Smooth muscle cell (in vitro differentiated cells): ENCODE measurements at regions not wholly inside any gene's neighbourhood (a gene's known extent, or its start where the extent isn't known, plus 50 kb on each side); places are given as distances from the start of the nearest gene placed in this dataset.

ENCODE experiments used
- DNase-seq: peaks from one replicate; lab custom pipeline; 2025; ENCODE audit not compliant: unreplicated experiment; lab: John Stamatoyannopoulos, UW
- H2AFZ ChIP-seq: fragments of 200-600 bp; sonication (generic); 2 replicates; pipeline ENCODE4 v1.6.0; 2016; ENCODE audit warnings: antibody characterized with exemption, low read depth, mild to moderate bottlenecking
- H3F3A ChIP-seq: fragments of 200-600 bp; sonication (generic); 2 replicates; pipeline ENCODE4 v1.6.0; 2017; ENCODE audit warnings: antibody characterized with exemption, low read depth
- H3K27ac ChIP-seq: fragments of 200-600 bp; sonication (generic); 2 replicates; pipeline ENCODE4 v1.5.1; 2016; ENCODE audit warnings: low read depth, mild to moderate bottlenecking
- H3K27me3 ChIP-seq: fragments of 200-600 bp; sonication (generic); 2 replicates; pipeline ENCODE4 v1.6.1; 2016; ENCODE audit warnings: low read depth, mild to moderate bottlenecking
- H3K36me3 ChIP-seq: fragments of 200-600 bp; sonication (generic); 2 replicates; pipeline ENCODE4 v1.5.1; 2016; ENCODE audit warnings: low read depth
- H3K4me1 ChIP-seq: fragments of 200-600 bp; sonication (generic); 2 replicates; pipeline ENCODE4 v1.5.1; 2016; ENCODE audit warnings: low read depth
- H3K4me2 ChIP-seq: fragments of 200-600 bp; sonication (generic); 2 replicates; pipeline ENCODE4 v1.6.0; 2016; ENCODE audit warnings: mild to moderate bottlenecking
- H3K4me3 ChIP-seq: fragments of 200-600 bp; sonication (generic); 2 replicates; pipeline ENCODE4 v1.5.1; 2016; ENCODE audit warnings: mild to moderate bottlenecking
- H3K79me2 ChIP-seq: fragments of 200-600 bp; sonication (generic); 2 replicates; pipeline ENCODE4 v1.6.0; 2016; ENCODE audit warnings: low read depth, mild to moderate bottlenecking
- H3K9ac ChIP-seq: fragments of 200-600 bp; sonication (generic); 2 replicates; pipeline ENCODE4 v1.6.0; 2016; ENCODE audit warnings: low read depth
- H3K9me3 ChIP-seq: fragments of 200-600 bp; sonication (generic); replicated peaks from 2 replicates; pipeline ENCODE4 v1.5.1; 2016; ENCODE audit warnings: low read depth
- H4K20me1 ChIP-seq: fragments of 200-600 bp; sonication (generic); 2 replicates; pipeline ENCODE4 v1.6.0; 2016; ENCODE audit warnings: low read depth
- WGBS: methylation state at CpG from one replicate; pipeline ENCODE4 v1.1.7; 2016; ENCODE audit warnings: low lambda C conversion rate; 5-methylcytosine and 5-hydroxymethylcytosine counted together
- TF ChIP-seq, protein P1 (sequence below): fragments of 200-600 bp; sonication (generic); IDR thresholded peaks from 2 replicates; pipeline ENCODE4 v1.5.1; 2017; ENCODE audit warnings: borderline replicate concordance, mild to moderate bottlenecking, antibody characterized with exemption; ENCODE audit not compliant: insufficient read depth, poor library complexity, severe bottlenecking

DNA sequence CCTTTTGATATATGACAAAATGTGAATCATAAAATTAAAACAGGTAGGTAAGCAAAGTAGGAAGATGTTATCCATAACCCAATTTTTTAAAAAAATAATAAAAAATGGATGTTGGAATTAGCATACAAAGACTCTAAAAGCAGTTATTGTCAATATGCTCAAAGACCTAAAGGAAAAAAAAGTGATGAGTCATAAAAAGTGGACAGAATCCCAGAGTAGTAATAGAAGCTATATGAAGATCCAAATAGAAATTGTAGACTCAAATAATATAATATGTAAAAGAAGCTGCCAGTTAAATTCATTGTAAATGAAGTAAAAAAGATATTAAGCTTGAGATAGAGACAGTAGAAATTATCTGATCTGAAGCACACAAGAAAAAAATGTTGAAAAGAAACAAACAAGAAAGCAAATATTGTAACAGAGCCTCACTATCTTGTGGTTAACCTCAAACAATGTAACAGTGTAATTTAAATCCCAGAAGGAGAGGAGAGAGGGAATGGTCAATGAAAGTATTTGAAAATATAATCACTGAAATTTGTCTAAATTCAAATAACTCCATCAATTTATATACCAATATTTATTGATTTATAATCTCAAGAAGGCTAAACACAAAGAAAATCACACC lies 773.4 kb upstream of the RAG2 start:
- H3K9ac ChIP-seq = no peak overlapping the region
- no peaks in the 10 kb centered on the region for H3K4me1 ChIP-seq
- H3K27me3 ChIP-seq = no peaks in the 10 kb centered on the region
- no peaks in the 10 kb centered on the region for H4K20me1 ChIP-seq
- no peak for DNase-seq
- no peaks in the 10 kb centered on the region for H3K36me3 ChIP-seq
- H3F3A ChIP-seq = no peaks in the 10 kb centered on the region
- H3K27ac ChIP-seq = peak overlapping the region; percentile 23
- no peaks in the 10 kb centered on the region for H3K79me2 ChIP-seq
- TF ChIP-seq, protein P1, sequence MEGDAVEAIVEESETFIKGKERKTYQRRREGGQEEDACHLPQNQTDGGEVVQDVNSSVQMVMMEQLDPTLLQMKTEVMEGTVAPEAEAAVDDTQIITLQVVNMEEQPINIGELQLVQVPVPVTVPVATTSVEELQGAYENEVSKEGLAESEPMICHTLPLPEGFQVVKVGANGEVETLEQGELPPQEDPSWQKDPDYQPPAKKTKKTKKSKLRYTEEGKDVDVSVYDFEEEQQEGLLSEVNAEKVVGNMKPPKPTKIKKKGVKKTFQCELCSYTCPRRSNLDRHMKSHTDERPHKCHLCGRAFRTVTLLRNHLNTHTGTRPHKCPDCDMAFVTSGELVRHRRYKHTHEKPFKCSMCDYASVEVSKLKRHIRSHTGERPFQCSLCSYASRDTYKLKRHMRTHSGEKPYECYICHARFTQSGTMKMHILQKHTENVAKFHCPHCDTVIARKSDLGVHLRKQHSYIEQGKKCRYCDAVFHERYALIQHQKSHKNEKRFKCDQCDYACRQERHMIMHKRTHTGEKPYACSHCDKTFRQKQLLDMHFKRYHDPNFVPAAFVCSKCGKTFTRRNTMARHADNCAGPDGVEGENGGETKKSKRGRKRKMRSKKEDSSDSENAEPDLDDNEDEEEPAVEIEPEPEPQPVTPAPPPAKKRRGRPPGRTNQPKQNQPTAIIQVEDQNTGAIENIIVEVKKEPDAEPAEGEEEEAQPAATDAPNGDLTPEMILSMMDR = no peak
- H3K9me3 ChIP-seq = no peaks in the 10 kb centered on the region
- H3K4me2 ChIP-seq = peak overlapping the region; percentile 6
- H2AFZ ChIP-seq = no peak overlapping the region
- no peak overlapping the region for H3K4me3 ChIP-seq

DNA sequence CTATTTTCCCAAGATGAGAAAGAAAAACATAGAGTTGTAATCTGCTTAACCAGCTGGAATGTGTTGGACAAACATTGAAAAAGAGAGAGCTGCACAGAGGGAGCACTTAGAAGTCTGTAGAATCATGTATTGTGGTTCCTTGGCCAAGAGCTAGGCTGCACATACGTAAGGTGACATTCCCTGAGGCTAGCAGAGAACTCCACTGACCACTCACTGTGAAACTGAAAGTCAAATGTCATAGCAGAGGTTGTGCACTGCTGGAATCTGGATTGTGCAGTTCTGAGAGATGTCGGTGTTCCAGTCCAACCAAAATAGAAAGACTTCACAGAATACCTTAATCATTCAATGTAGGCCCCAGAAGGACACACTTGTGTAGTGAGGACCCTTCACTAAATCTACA lies 772.8 kb upstream of the RAG2 start:
- DNase-seq = no peak
- H2AFZ ChIP-seq = no peak overlapping the region
- no peaks in the 10 kb centered on the region for H4K20me1 ChIP-seq
- no peaks in the 10 kb centered on the region for H3F3A ChIP-seq
- no peak overlapping the region for H3K9ac ChIP-seq
- TF ChIP-seq, protein P1 = no peak
- no peaks in the 10 kb centered on the region for H3K4me1 ChIP-seq
- no peaks in the 10 kb centered on the region for H3K27me3 ChIP-seq
- 63% methylated on average over 2 of the region's 2 CpGs for WGBS
- H3K36me3 ChIP-seq = no peaks in the 10 kb centered on the region
- no peaks in the 10 kb centered on the region for H3K79me2 ChIP-seq
- H3K4me2 ChIP-seq = peak overlapping the region; percentile 6
- no peak overlapping the region for H3K4me3 ChIP-seq
- peak overlapping the region; percentile 23 for H3K27ac ChIP-seq
- no peaks in the 10 kb centered on the region for H3K9me3 ChIP-seq

DNA sequence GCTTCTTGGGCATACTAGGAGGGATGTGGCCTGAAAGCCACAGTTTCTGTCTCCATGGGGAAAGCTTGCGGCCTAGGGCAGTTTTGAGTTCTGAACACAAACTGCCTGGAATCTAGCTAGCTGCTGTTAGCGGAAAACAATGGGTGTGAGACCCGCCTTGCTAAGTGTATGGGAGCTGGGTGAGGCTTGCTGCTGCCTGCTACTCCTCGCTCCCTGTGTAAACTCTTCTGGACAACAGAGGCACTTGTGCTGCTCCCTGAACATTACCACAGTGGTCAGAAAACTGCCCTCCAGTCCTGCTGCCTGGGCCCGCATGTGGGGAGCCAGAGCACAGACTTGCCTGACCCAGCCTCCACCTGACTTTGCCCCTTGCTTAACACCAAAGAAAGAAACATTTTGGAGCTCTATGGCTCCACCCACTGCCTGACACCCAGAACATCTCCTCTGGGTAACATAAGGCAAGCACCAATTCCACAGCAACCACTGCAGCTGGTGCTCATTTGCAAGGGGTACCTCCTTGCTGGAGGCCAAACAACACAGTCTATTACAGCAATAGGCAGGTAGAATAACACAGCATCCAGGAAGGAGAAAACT lies 766.3 kb upstream of the RAG2 start:
- 92% methylated on average over 5 of the region's 5 CpGs for WGBS
- Histone ChIP-seq H3K4me3 (no peak overlapping the region), H3K9ac (no peak overlapping the region), H2AFZ (no peak overlapping the region), H4K20me1 (no peaks in the 10 kb centered on the region), H3K9me3 (no peaks in the 10 kb centered on the region), H3K36me3 (no peaks in the 10 kb centered on the region), H3K4me1 (no peaks in the 10 kb centered on the region), H3K27ac (no peak overlapping the region), H3K27me3 (no peaks in the 10 kb centered on the region), H3K79me2 (no peaks in the 10 kb centered on the region), H3K4me2 (no peak overlapping the region), H3F3A (no peaks in the 10 kb centered on the region)
- no peak for DNase-seq
- TF ChIP-seq, protein P1 = no peak

DNA sequence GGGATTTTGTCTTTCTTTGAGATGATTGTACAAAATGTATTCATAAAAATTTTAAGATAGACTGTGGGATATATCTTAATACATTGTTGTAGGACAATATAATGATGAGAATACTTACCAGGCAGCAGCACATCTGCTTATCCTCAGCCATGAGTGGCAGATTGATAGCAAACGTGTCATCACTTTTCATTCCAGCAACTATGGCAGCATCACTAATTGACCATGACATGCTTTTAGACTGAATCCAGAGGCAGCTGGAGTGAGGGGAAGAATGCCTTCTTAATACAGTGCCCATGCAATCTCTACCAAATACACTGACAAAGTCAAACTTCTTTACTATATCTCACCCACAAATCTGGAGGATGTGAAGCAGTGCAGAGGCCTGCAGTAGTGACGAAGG lies 755.2 kb upstream of the RAG2 start:
- no peaks in the 10 kb centered on the region for H3K36me3 ChIP-seq
- H3K27ac ChIP-seq = no peak overlapping the region
- DNase-seq = no peak
- TF ChIP-seq, protein P1 = no peak
- no peaks in the 10 kb centered on the region for H3K9me3 ChIP-seq
- H3K4me2 ChIP-seq = no peak overlapping the region
- no peaks in the 10 kb centered on the region for H3F3A ChIP-seq
- no peak overlapping the region for H3K9ac ChIP-seq
- H2AFZ ChIP-seq = no peak overlapping the region
- no peak overlapping the region for H3K4me3 ChIP-seq
- H3K79me2 ChIP-seq = no peaks in the 10 kb centered on the region
- no peaks in the 10 kb centered on the region for H3K27me3 ChIP-seq
- WGBS = 28% methylated on average over 2 of the region's 2 CpGs
- H3K4me1 ChIP-seq = no peaks in the 10 kb centered on the region
- H4K20me1 ChIP-seq = no peaks in the 10 kb centered on the region
